A549 (cell line): ENCODE measurements at regions not wholly inside any gene's neighbourhood (a gene's known extent, or its start where the extent isn't known, plus 50 kb on each side); places are given as distances from the start of the nearest gene placed in this dataset.

Experiments
- HDAC2 ChIP-seq: fragments of 200-600 bp; sonication (generic); IDR thresholded peaks from 2 replicates; pipeline ENCODE4 v1.6.1; 2016
- HOXB13 ChIP-seq: fragments of 250-450 bp; sonication (Bioruptor Pico); IDR thresholded peaks from 2 replicates; pipeline ENCODE4 v1.5.0; 2020; ENCODE audit warnings: low read depth, mild to moderate bottlenecking, moderate library complexity
- JUNB ChIP-seq: fragments of >200 bp; sonication (Bioruptor Twin); formaldehyde crosslinking; IDR thresholded peaks from 2 replicates; pipeline ENCODE4 v1.6.1; 2016
- TF ChIP-seq, protein P1 (sequence below): fragments of >200 bp; sonication (Bioruptor Twin); formaldehyde crosslinking; IDR thresholded peaks from 3 replicates; pipeline ENCODE4 v1.5.1; 2016

DNA sequence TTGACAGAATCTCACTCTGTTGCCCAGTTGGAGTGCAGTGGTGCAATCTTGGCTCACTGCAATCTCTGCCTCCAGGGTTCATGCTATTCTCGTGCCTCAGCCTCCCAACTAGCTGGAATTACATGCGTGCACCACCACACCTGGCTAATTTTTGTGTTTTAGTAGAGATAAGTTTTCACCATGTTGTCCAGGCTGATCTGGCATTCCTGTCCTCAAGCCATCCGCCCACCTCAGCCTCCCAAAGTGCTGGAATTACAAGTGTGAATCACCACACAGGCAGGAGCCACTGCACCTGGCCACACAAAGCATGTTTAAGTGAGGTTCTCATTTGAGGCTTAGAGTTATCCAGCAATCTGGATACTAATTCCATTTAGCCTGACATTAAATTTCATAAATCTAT is 180.9 kb upstream of the GRID2 start:
- no peak for TF ChIP-seq HOXB13
- TF ChIP-seq, protein P1, sequence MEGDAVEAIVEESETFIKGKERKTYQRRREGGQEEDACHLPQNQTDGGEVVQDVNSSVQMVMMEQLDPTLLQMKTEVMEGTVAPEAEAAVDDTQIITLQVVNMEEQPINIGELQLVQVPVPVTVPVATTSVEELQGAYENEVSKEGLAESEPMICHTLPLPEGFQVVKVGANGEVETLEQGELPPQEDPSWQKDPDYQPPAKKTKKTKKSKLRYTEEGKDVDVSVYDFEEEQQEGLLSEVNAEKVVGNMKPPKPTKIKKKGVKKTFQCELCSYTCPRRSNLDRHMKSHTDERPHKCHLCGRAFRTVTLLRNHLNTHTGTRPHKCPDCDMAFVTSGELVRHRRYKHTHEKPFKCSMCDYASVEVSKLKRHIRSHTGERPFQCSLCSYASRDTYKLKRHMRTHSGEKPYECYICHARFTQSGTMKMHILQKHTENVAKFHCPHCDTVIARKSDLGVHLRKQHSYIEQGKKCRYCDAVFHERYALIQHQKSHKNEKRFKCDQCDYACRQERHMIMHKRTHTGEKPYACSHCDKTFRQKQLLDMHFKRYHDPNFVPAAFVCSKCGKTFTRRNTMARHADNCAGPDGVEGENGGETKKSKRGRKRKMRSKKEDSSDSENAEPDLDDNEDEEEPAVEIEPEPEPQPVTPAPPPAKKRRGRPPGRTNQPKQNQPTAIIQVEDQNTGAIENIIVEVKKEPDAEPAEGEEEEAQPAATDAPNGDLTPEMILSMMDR: no peak
- TF ChIP-seq JUNB: no peak
- no peak for TF ChIP-seq HDAC2
